Activated T-helper 2 cell treated with anti-CD3 and anti-CD28 coated beads, Interferon-gamma antibody, Interleukin-2, Interleukin-4, amounts not matched to agents 10 μg/mL and 5 μg/mL and 100 μg/mL, durations not matched to agents 14 hours and 24 hours and 36 hours (primary cell): ENCODE measurements at regions not wholly inside any gene's neighbourhood (a gene's known extent, or its start where the extent isn't known, plus 50 kb on each side); places are given as distances from the start of the nearest gene placed in this dataset.
"Not testable (repeated sequence)": the region's sequence is repeated elsewhere in the genome, so short reads cannot be mapped to it uniquely, and the experiment has no call there.

Experiments used
- DNase-seq: peaks from one replicate; pipeline ENCODE4 v3.0.0; 2021; ENCODE audit warnings: low spot score
- H3K27ac Mint-ChIP-seq: one replicate; pipeline ENCODE4 v1.8.0; 2021; ENCODE audit warnings: mixed read lengths
- H3K27me3 Mint-ChIP-seq: one replicate; pipeline ENCODE4 v1.8.0; 2021; ENCODE audit warnings: low read depth, mixed read lengths
- H3K36me3 Mint-ChIP-seq: one replicate; pipeline ENCODE4 v1.8.0; 2021; ENCODE audit warnings: low read depth, mixed read lengths
- H3K4me1 Mint-ChIP-seq: one replicate; pipeline ENCODE4 v1.8.0; 2021; ENCODE audit warnings: low read depth, mixed read lengths
- H3K4me3 Mint-ChIP-seq: one replicate; pipeline ENCODE4 v1.8.0; 2021; ENCODE audit warnings: low read depth, mild to moderate bottlenecking, moderate library complexity, mixed read lengths
- H3K9me3 Mint-ChIP-seq: one replicate; pipeline ENCODE4 v1.8.0; 2021; ENCODE audit warnings: mixed read lengths
- intact Hi-C: fragments of 100-400 bp; cut with micrococcal nuclease; formaldehyde crosslinking; loops from one replicate; pipeline ENCODE4 v1.15.1; 2023

- no peaks in the 10 kb centered on the region for H3K36me3 Mint-ChIP-seq
- no peak overlapping the region for H3K27ac Mint-ChIP-seq
- peaks cover 44% of the 10 kb centered on the region for H3K9me3 Mint-ChIP-seq
- H3K4me3 Mint-ChIP-seq, result no peak overlapping the region
- DNase-seq, result no peak
- intact Hi-C loops, result no loop called here
- no peaks in the 10 kb centered on the region for H3K27me3 Mint-ChIP-seq
- H3K4me1 Mint-ChIP-seq, result no peaks in the 10 kb centered on the region
These were observed 358.7 kb downstream of the DSC3 start for GRCh38 chr18:30683836-30684235.

- H3K4me1 Mint-ChIP-seq, result no peaks in the 10 kb centered on the region
- H3K27me3 Mint-ChIP-seq, result no peaks in the 10 kb centered on the region
- intact Hi-C loops, result no loop called here
- H3K4me3 Mint-ChIP-seq, result no peak overlapping the region
- DNase-seq, result no peak
- no peaks in the 10 kb centered on the region for H3K36me3 Mint-ChIP-seq
- H3K27ac Mint-ChIP-seq, result no peak overlapping the region
- H3K9me3 Mint-ChIP-seq, result peaks cover 32% of the 10 kb centered on the region
These were observed 359.9 kb downstream of the DSC3 start for GRCh38 chr18:30682672-30683071.

GRCh38 chr18:30679285-30679930 is 363.1 kb downstream of the DSC3 start:
- intact Hi-C loops, result no loop called here
- no peak overlapping the region for H3K27ac Mint-ChIP-seq
- no peaks in the 10 kb centered on the region for H3K4me1 Mint-ChIP-seq
- no peaks in the 10 kb centered on the region for H3K27me3 Mint-ChIP-seq
- no peaks in the 10 kb centered on the region for H3K36me3 Mint-ChIP-seq
- DNase-seq, result no peak
- H3K4me3 Mint-ChIP-seq, result no peak overlapping the region
- H3K9me3 Mint-ChIP-seq, result peaks cover 24% of the 10 kb centered on the region

- H3K4me1 Mint-ChIP-seq, H3K36me3 Mint-ChIP-seq, H3K27me3 Mint-ChIP-seq, intact Hi-C loops, DNase-seq, H3K4me3 Mint-ChIP-seq, H3K27ac Mint-ChIP-seq: not testable (repeated sequence)
- H3K9me3 Mint-ChIP-seq, result peaks cover 24% of the 10 kb centered on the region
These were observed 364.7 kb downstream of the DSC3 start for GRCh38 chr18:30677813-30678212.

GRCh38 chr18:30676053-30676480 is 366.5 kb downstream of the DSC3 start:
- Mint-ChIP-seq H3K36me3 (no peaks in the 10 kb centered on the region), H3K4me1 (no peaks in the 10 kb centered on the region), H3K27ac (no peak overlapping the region), H3K4me3 (no peak overlapping the region), H3K27me3 (no peaks in the 10 kb centered on the region), H3K9me3 (peaks cover 23% of the 10 kb centered on the region)
- intact Hi-C loops, result no loop called here
- no peak for DNase-seq

- DNase-seq, result no peak
- Mint-ChIP-seq H3K27ac (no peak overlapping the region), H3K4me1 (no peaks in the 10 kb centered on the region), H3K9me3 (peaks cover 24% of the 10 kb centered on the region), H3K36me3 (no peaks in the 10 kb centered on the region), H3K27me3 (no peaks in the 10 kb centered on the region), H3K4me3 (no peak overlapping the region)
- intact Hi-C loops, result no loop called here
These were observed 367.0 kb downstream of the DSC3 start for GRCh38 chr18:30675493-30675892.

- H3K4me1 Mint-ChIP-seq, result no peaks in the 10 kb centered on the region
- peaks cover 24% of the 10 kb centered on the region for H3K9me3 Mint-ChIP-seq
- no peak for DNase-seq
- H3K4me3 Mint-ChIP-seq, result no peak overlapping the region
- no peaks in the 10 kb centered on the region for H3K36me3 Mint-ChIP-seq
- no peaks in the 10 kb centered on the region for H3K27me3 Mint-ChIP-seq
- intact Hi-C loops, result no loop called here
- no peak overlapping the region for H3K27ac Mint-ChIP-seq
These were observed 367.5 kb downstream of the DSC3 start for GRCh38 chr18:30675072-30675471.

- no peak for DNase-seq
- intact Hi-C loops, result no loop called here
- Mint-ChIP-seq H3K27me3 (no peaks in the 10 kb centered on the region), H3K9me3 (peaks cover 24% of the 10 kb centered on the region), H3K27ac (no peak overlapping the region), H3K4me3 (no peak overlapping the region), H3K4me1 (no peaks in the 10 kb centered on the region), H3K36me3 (no peaks in the 10 kb centered on the region)
These were observed 367.9 kb downstream of the DSC3 start for GRCh38 chr18:30674596-30674995.

- intact Hi-C loops, H3K27me3 Mint-ChIP-seq, DNase-seq, H3K4me1 Mint-ChIP-seq, H3K27ac Mint-ChIP-seq, H3K36me3 Mint-ChIP-seq, H3K4me3 Mint-ChIP-seq: not testable (repeated sequence)
- H3K9me3 Mint-ChIP-seq, result peaks cover 32% of the 10 kb centered on the region
These were observed 370.1 kb downstream of the DSC3 start for GRCh38 chr18:30672439-30672838.

GRCh38 chr18:30658306-30658705 is 384.2 kb downstream of the DSC3 start:
- intact Hi-C loops, result no loop called here
- Mint-ChIP-seq H3K9me3 (peaks cover 48% of the 10 kb centered on the region), H3K27me3 (no peaks in the 10 kb centered on the region)

GRCh38 chr18:30652387-30652786 is 390.2 kb downstream of the DSC3 start:
- Mint-ChIP-seq H3K4me3 (no peak overlapping the region), H3K27me3 (no peaks in the 10 kb centered on the region), H3K27ac (no peak overlapping the region)

More at GRCh38 chr18:30658306-30658705, 384.2 kb downstream of the DSC3 start:
- DNase-seq, result no peak
- Mint-ChIP-seq H3K4me3 (no peak overlapping the region), H3K4me1 (no peaks in the 10 kb centered on the region), H3K27ac (no peak overlapping the region), H3K36me3 (no peaks in the 10 kb centered on the region)

GRCh38 chr18:30650499-30650898 is 392.0 kb downstream of the DSC3 start:
- H3K27ac Mint-ChIP-seq, result no peak overlapping the region
- intact Hi-C loops, result no loop called here
- no peak for DNase-seq
- H3K4me3 Mint-ChIP-seq, result no peak overlapping the region
- H3K36me3 Mint-ChIP-seq, result no peaks in the 10 kb centered on the region
- H3K4me1 Mint-ChIP-seq, result no peaks in the 10 kb centered on the region
- peaks cover 8% of the 10 kb centered on the region for H3K9me3 Mint-ChIP-seq
- no peaks in the 10 kb centered on the region for H3K27me3 Mint-ChIP-seq

More at GRCh38 chr18:30652387-30652786, 390.2 kb downstream of the DSC3 start:
- peaks cover 8% of the 10 kb centered on the region for H3K9me3 Mint-ChIP-seq
- intact Hi-C loops, result no loop called here
- no peaks in the 10 kb centered on the region for H3K4me1 Mint-ChIP-seq
- DNase-seq, result no peak
- H3K36me3 Mint-ChIP-seq, result no peaks in the 10 kb centered on the region

- H3K27ac Mint-ChIP-seq, result no peak overlapping the region
- no peak for DNase-seq
- H3K9me3 Mint-ChIP-seq, result peaks cover 10% of the 10 kb centered on the region
- no peaks in the 10 kb centered on the region for H3K27me3 Mint-ChIP-seq
- no peaks in the 10 kb centered on the region for H3K36me3 Mint-ChIP-seq
- intact Hi-C loops, result no loop called here
- H3K4me1 Mint-ChIP-seq, result no peaks in the 10 kb centered on the region
- no peak overlapping the region for H3K4me3 Mint-ChIP-seq
These were observed 398.4 kb downstream of the DSC3 start for GRCh38 chr18:30644158-30644557.

GRCh38 chr18:30639361-30639760 is 403.2 kb downstream of the DSC3 start:
- no peak overlapping the region for H3K4me3 Mint-ChIP-seq
- intact Hi-C loops, result no loop called here
- H3K27me3 Mint-ChIP-seq, result no peaks in the 10 kb centered on the region
- H3K9me3 Mint-ChIP-seq, result peaks cover 21% of the 10 kb centered on the region
- H3K36me3 Mint-ChIP-seq, result no peaks in the 10 kb centered on the region
- no peak for DNase-seq
- H3K27ac Mint-ChIP-seq, result no peak overlapping the region
- no peaks in the 10 kb centered on the region for H3K4me1 Mint-ChIP-seq
